ENCODE measurements at regions not wholly inside any gene's neighbourhood (a gene's known extent, or its start where the extent isn't known, plus 50 kb on each side); places are given as distances from the start of the nearest gene placed in this dataset.

DNA sequence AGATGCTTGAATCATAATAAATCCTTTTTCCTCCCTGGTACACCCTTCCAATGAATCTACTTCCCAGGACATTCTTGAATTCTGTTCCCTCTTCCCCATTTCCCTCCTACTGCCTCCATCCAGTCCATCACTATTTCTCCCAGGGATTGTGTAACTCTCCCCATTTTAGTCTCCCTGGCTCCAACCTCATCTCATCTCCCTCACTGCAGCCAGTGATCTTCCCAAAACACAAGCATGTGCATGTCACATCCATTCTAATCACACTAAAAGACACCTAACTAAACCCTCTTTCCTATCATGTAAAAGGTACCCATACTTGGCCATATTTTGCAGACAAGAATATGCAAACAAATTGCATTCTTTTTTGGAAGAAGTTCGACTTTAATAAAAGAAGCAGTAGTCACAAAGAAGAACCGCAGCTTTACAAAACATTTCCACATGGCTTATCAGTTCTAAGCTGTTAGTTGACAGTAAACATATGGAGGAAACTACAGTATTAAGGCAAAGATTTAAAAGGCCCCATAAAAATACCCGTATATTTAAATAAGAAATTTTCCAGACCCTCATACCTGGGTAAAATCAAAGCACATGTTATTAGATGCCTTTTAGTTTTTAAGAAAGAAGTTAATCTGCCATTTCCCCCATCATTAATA, 111.0 kb downstream of the KCTD12 start:
- TF ChIP-seq, protein P1, sequence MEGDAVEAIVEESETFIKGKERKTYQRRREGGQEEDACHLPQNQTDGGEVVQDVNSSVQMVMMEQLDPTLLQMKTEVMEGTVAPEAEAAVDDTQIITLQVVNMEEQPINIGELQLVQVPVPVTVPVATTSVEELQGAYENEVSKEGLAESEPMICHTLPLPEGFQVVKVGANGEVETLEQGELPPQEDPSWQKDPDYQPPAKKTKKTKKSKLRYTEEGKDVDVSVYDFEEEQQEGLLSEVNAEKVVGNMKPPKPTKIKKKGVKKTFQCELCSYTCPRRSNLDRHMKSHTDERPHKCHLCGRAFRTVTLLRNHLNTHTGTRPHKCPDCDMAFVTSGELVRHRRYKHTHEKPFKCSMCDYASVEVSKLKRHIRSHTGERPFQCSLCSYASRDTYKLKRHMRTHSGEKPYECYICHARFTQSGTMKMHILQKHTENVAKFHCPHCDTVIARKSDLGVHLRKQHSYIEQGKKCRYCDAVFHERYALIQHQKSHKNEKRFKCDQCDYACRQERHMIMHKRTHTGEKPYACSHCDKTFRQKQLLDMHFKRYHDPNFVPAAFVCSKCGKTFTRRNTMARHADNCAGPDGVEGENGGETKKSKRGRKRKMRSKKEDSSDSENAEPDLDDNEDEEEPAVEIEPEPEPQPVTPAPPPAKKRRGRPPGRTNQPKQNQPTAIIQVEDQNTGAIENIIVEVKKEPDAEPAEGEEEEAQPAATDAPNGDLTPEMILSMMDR (conservative IDR thresholded peaks at IDR 0.05) = no peak
- no peak overlapping the region for H3K27ac ChIP-seq

DNA sequence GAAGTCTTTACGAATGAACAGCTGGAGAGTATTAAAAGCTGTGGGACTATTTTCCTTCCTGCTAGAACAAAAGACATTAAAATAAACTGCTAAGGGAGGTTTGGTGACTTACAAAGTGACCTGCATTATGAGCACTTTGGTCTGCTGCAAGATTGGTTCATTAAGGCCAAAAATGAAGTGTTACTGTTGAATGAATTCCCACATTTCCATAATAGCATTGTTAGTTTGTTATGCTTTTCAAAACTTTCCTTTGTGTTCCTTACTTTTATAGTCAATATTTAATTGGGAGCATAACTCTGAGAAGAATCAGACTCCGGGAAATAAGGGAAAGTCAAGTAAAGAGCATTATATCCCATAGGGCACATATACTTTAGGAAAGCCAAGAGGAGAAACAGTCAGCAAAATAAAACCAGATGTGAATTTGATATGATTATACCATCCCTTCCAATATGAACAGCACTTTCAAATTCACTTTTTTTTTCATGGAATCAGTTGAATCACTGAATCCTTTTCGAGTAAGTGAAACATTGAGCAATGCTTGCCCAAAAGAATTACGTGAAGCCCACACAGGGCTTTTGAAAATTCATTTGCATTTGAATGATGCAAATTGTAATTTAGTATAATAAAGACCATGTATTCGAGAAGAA, 112.6 kb downstream of the KCTD12 start:
- TF ChIP-seq, protein P1 (conservative IDR thresholded peaks at IDR 0.05) = no peak
- H3K27ac ChIP-seq = no peak overlapping the region

DNA sequence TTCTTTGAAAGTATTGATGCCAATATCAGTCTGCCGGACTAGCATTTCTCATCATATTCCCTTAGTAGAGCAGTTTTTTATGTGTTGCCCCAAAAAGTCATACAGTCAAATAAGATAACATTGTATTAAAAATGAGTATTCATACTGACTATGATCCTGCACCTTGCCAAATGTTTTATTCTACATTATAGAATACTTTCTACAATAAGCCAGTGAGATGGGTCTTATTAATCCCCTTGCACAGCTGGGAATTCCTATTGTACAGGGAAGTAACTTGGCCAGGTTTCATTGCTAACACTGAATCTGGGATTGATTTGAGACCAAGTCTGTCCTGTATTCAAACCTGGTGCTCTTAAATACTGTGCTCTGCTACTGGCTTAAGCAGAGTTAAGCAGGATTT, 114.0 kb downstream of the KCTD12 start:
- TF ChIP-seq, protein P1 (conservative IDR thresholded peaks at IDR 0.05) = no peak
- H3K27ac ChIP-seq = no peak overlapping the region

DNA sequence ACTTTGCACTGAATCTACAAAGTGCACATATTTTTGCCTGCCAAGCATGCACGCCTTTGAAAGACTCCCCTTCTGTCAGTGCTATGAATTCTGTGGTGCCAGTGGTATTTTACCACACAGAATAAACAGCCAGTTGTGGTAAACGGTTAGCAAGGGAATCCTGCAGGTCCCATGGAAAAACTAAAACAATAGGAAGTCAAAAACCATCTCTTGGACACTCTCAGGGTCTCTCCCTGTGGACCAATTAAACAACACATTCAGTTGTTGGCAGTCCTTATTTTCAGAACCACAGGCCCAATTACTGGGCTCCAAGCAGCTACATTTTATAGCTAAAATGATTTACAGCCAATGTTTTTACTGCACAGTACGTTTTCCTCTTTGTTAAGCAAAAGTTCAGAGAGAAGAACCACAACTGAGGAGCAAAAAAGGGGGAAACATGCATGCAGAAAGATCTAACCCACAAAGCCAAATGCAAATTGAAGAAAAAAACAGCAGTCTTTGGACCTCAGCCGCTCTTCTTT, 116.9 kb downstream of the KCTD12 start:
- TF ChIP-seq, protein P1 (conservative IDR thresholded peaks at IDR 0.05) = no peak
- no peak overlapping the region for H3K27ac ChIP-seq

DNA sequence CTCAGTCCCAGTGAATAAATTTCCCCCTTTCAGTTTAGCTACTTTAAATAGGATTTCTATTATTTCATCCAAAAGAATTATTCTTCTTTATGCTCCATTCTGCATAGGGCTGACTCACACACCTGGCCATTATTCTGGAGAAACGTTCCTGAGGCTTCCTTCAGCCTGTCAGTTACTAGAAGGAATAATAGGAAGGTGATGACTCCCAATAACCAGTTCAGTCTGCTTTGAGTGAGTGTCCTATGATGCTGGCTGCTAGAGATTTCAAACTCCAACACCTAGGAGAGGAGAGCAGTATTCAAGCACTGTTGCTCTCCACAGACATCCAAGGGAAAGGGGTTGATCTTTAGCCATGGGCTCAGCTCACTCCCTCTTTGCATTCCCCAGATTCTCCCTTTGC, 117.8 kb downstream of the KCTD12 start:
- H3K27ac ChIP-seq = no peak overlapping the region
- TF ChIP-seq, protein P1 (conservative IDR thresholded peaks at IDR 0.05) = no peak

DNA sequence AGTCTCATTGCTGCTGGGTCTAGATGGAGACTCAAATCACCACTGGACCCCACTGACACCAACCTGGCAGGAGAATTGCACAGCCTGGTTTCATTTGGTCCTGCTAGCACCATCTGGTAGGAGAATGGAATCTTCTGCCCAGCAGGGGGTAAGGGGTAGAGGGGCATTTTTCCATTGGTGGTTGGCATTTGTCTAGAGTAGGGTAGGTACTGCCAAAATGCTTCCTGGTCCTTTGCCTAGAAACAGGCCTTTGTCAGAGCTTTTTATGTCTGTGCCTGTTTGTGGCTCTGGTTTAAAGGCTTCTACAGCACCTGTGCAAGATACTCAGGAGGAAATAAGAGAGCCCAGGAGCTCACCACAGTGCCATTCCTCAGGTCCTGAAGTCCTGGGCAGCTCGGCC, 121.3 kb downstream of the KCTD12 start:
- TF ChIP-seq, protein P1 (conservative IDR thresholded peaks at IDR 0.05) = no peak
- H3K27ac ChIP-seq = no peak overlapping the region

DNA sequence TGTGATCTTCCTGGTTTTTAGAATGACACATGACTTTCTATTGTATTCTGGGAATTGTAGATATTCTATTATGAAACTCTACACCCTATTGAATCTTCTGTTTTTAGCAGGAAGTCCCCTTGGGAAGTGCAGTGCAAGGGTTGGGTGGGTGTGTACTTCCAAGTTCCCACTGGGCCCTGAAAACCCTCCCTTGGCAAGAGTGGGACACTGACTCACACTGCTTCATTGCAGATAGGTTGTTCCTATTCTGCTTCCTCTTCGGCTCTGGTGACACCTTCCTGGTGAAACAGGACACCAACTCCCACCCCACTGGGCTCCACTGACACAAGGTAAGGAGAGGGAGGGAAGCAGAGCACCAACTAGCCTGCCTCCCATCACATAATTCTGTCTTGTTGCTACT, 121.8 kb downstream of the KCTD12 start:
- no peak overlapping the region for H3K27ac ChIP-seq
- TF ChIP-seq, protein P1 (conservative IDR thresholded peaks at IDR 0.05) = no peak

Data from VCaP (cell line).